GM19372 (cell line): ENCODE measurements at regions not wholly inside any gene's neighbourhood (a gene's known extent, or its start where the extent isn't known, plus 50 kb on each side); places are given as distances from the start of the nearest gene placed in this dataset.
"Not testable (repeated sequence)": the region's sequence is repeated elsewhere in the genome, so short reads cannot be mapped to it uniquely, and the experiment has no call there.

Experiments
- ATAC-seq: cut with Tn5 transposase; IDR thresholded peaks from one replicate; pipeline ENCODE4 v1.9.1; 2021; ENCODE audit warnings: mild to moderate bottlenecking, low read depth, moderate library complexity; ENCODE audit not compliant: unreplicated experiment

- ATAC-seq = no peak
Measured at GRCh38 chr13:59034198-59034597, 1129.5 kb downstream of the DIAPH3 start.

- no peak for ATAC-seq
Measured at GRCh38 chr13:59038824-59039223, 1124.9 kb downstream of the DIAPH3 start.

GRCh38 chr13:59043016-59043415 lies 1120.7 kb downstream of the DIAPH3 start:
- no peak for ATAC-seq

GRCh38 chr13:59047546-59047945 lies 1116.2 kb downstream of the DIAPH3 start:
- ATAC-seq = no peak

GRCh38 chr13:59061621-59062020 lies 1102.1 kb downstream of the DIAPH3 start:
- ATAC-seq = no peak

- ATAC-seq = no peak
Measured at GRCh38 chr13:59064042-59064441, 1099.7 kb downstream of the DIAPH3 start.

GRCh38 chr13:59076386-59076785 lies 1087.3 kb downstream of the DIAPH3 start:
- ATAC-seq = not testable (repeated sequence)

GRCh38 chr13:59086147-59086546 lies 1077.6 kb downstream of the DIAPH3 start:
- ATAC-seq = no peak

GRCh38 chr13:59088716-59089115 lies 1075.0 kb downstream of the DIAPH3 start:
- no peak for ATAC-seq

- ATAC-seq = no peak
Measured at GRCh38 chr13:59094181-59094580, 1069.5 kb downstream of the DIAPH3 start.

- no peak for ATAC-seq
Measured at GRCh38 chr13:59099182-59099974, 1064.3 kb downstream of the DIAPH3 start.

GRCh38 chr13:59103004-59103768 lies 1060.5 kb downstream of the DIAPH3 start:
- no peak for ATAC-seq

GRCh38 chr13:59111751-59112171 lies 1052.0 kb downstream of the DIAPH3 start:
- no peak for ATAC-seq

- no peak for ATAC-seq
Measured at GRCh38 chr13:59112221-59112718, 1051.5 kb downstream of the DIAPH3 start.

- ATAC-seq = no peak
Measured at GRCh38 chr13:59119475-59119874, 1044.3 kb downstream of the DIAPH3 start.

- no peak for ATAC-seq
Measured at GRCh38 chr13:59120297-59120843, 1043.4 kb downstream of the DIAPH3 start.

GRCh38 chr13:59121507-59121906 lies 1042.2 kb downstream of the DIAPH3 start:
- ATAC-seq = no peak

- ATAC-seq = no peak
Measured at GRCh38 chr13:59126474-59126873, 1037.3 kb downstream of the DIAPH3 start.

- no peak for ATAC-seq
Measured at GRCh38 chr13:59133903-59134302, 1029.8 kb downstream of the DIAPH3 start.

- no peak for ATAC-seq
Measured at GRCh38 chr13:59144700-59145099, 1019.0 kb downstream of the DIAPH3 start.

- no peak for ATAC-seq
Measured at GRCh38 chr13:59145381-59145780, 1018.3 kb downstream of the DIAPH3 start.
